Jurkat, Clone E6-1 (cell line): ENCODE measurements at regions not wholly inside any gene's neighbourhood (a gene's known extent, or its start where the extent isn't known, plus 50 kb on each side); places are given as distances from the start of the nearest gene placed in this dataset.

Experiments
- DNase-seq: peaks from one replicate; pipeline ENCODE4 v3.0.0-alpha.2; 2011; ENCODE audit warnings: low read depth, low spot score
- H3K4me3 ChIP-seq: 2 replicates; pipeline ENCODE4 v1.5.1; 2011; ENCODE audit warnings: mild to moderate bottlenecking, low read length, control low read depth, moderate library complexity

DNA sequence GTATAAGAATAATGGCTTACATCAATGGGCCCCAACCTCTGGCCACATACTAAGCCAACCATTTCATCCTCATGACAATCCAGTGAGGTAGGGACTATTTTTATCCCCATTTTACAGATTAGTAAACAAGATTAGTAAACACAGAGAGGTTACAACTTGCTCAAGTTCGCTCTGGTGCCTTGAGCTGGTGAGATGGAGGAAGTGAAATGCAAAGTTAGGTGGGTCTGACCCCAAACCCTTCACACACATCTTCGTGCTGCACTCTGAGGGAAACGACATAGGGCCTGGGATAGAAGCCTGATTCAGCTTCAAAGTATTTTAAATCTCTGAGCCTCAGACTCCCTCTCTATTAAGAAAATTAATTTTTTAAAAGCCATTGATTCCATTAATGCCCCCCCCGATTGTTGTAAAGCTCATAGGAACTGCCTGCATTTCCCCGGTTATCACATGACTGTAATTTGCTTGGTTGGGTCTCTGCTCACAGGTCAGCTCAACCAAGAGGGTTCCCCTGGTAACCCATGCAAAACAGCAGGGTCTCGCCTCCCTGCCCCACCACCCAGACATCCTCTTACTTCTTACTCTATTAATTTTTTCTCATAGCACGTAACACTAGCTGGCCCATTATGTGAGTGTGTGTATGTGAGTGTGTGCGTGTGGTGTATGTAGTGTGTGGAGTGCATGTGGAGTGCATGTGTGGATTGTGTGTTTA is 221.2 kb downstream of the MAFB start:
- DNase-seq: no peak
- H3K4me3 ChIP-seq: no peak overlapping the region

- DNase-seq: no peak
- no peak overlapping the region for H3K4me3 ChIP-seq
These were observed 222.0 kb downstream of the MAFB start for GRCh38 chr20:40467067-40467466.

DNA sequence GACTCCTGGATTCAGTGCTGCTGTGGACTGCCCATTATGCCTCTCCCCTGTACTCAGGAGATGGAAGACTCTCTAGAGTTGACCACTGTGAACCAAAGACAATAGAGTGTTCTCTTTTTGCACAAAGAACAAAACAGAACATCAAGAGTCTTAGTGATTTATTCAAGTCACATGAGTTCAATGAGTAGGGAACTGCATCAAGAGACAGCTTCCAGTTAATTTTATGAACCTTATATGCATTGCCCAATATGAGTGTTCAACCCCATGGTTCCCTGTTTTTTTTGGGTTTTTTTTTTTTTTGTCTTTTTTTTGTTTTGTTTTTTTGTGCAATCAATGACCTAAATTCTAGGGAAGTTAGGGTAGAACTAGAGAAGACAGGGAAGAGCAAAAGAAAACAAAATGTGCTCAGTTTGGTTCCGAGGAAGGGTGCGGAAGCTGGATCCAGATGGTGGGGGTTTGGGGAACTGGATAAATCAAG is 224.3 kb downstream of the MAFB start:
- no peak for DNase-seq
- H3K4me3 ChIP-seq: no peak overlapping the region

DNA sequence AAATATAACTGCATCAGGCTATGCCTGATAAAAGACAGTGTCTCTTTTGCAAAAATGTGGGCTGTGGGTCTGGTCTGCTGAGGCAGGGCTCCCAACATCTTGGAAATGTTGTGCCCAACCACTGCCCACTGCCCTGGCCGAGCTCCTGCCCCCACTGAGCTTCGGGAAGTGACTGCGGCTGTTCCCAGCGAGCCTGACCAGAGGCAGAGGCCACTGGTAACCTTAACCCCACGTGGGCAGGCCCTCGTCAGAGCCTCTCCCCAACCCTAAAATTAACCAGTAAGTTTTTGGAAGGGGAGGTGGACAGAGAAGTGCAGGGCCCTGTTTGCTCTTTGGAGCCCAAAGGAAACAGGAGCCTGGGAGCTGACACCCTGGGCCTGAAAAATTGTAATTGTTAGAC is 225.9 kb downstream of the MAFB start:
- no peak for DNase-seq

GRCh38 chr20:40462566-40462965 is 226.5 kb downstream of the MAFB start:
- H3K4me3 ChIP-seq: no peak overlapping the region
- DNase-seq: no peak

More for the DNA sequence above, 225.9 kb downstream of the MAFB start:
- no peak overlapping the region for H3K4me3 ChIP-seq

DNA sequence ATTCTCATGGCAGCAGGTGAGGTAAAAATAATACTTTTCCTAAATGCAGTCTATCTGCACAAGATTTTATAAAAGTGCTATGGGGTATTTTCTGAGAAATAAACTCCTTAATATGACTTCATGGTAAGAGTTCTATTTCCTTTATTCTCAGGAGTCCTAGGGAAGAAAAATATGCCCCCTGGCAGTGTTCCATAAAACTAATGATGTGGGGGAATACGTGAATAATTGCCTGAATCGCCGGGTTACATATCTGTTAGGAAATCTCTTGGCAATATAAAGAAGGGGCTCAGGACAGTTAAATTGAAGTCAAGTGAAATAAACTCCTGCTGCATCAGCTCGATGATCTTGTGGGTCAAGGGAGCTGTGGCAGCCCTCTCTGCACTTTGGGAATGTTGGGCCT is 229.7 kb downstream of the MAFB start:
- DNase-seq: no peak
- no peak overlapping the region for H3K4me3 ChIP-seq

DNA sequence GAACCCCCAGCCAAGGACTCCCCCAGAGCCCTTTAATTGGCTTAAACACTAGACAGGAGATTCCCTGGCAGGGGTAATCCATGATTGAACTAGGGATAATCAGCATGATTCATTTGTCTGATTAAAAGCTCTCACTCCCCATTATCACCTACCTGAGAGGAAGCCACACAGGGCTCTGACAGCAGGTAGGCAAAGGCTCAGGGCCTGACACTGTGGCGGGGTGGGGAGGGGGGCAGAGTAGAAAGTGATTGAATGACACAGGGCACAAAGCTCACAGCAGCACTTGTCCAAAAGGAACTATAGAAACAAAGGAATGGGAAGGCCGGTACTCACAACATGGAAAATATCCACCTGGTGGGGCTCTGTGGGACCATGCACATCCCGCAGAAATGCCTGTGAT is 231.6 kb downstream of the MAFB start:
- no peak for DNase-seq
- no peak overlapping the region for H3K4me3 ChIP-seq

GRCh38 chr20:40452758-40453157 is 236.3 kb downstream of the MAFB start:
- no peak overlapping the region for H3K4me3 ChIP-seq
- no peak for DNase-seq

DNA sequence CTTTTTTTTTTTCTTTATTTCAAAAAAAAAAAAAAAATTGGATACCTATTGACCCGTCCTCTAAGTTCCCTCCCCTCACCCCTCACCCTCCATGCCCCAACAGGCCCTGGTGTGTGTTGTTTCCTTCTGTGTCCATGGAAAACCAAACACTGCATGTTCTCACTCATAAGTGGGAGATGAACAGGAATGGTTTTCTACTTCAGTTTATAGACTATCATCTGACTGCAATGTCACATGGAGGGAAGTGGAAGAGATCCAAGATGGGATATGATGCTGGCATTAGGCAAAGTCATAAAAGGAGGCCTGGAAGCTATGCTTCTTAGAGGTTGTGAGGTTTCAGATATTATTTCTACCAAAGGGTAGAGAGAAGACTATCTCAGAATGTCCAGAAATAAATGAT is 237.5 kb downstream of the MAFB start:
- DNase-seq: no peak
- H3K4me3 ChIP-seq: no peak overlapping the region

DNA sequence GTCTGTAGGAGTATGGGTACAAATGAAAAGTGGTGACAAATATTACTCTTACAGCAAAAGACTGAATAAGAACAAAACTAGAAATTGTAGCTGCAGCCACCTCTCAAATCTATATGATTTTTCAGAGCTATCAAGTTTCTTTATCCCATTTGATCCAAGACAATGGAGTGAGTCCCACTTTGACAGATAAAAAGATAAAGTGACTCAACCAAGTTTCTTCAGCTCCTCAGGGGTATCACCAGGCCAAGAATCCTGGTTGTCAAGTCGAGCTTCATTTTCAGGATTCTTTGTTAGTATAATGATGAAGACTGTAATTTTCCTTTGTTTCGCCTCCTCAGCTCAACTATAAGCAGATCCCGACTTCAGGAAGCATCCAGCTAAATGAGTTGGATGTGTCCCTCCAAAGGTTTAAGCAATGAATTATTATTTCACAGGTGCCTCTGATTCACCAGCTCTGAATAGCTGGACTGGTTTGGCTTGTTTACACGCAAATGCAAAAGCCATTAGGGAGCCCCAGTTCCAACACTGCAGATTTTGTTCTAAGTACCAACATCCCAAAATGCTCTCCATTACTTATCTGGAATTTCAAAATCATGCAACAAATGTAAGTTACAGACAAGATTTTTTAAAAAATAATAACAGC is 238.9 kb downstream of the MAFB start:
- no peak for DNase-seq
- H3K4me3 ChIP-seq: no peak overlapping the region

DNA sequence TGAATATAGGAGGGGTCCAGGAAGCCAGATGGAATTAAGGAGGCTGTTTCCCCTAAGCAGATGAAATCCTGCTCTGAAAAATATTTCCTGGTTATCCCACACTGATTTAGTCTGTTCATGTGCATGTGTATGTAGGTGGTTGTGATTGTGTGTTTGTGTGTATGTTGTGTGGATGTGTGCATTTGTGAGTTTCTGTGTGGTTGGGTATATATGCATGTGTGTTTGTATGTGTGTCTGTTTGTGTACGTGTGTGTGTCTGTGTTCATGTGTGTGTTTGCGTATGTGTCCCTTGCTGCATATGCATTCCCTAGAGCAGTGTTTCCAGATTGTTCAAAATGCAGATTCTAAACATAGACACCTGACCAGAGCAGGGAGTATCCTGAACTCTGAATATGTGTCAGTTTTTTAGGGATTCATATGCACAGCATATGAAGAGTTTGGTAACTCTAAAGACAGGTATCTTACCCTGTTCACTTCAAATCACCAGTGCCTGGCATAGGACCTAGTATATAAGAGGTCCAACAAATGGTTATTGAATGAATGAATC is 239.8 kb downstream of the MAFB start:
- H3K4me3 ChIP-seq: no peak overlapping the region
- DNase-seq: no peak

DNA sequence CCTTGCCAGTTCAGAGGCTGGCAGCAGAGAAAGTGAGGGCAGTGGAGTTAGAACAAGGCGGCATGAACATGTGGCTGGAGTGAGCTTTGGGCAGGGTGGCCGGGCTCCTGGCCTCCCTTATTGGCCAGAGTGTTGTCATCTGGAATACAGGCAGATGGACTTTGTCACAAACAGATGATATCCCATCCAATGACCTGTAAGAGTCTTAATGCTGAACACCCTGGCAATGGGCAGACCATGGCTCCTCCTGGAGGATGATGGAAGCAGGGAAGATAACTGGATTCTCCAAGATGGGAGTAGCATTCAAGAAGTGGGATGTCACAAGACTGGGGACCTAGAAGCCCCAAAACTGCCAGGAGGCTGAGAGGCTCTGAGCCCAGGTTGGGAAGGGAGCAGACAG is 242.1 kb downstream of the MAFB start:
- H3K4me3 ChIP-seq: no peak overlapping the region
- no peak for DNase-seq

GRCh38 chr20:40444516-40444915 is 244.5 kb downstream of the MAFB start:
- H3K4me3 ChIP-seq: no peak overlapping the region
- no peak for DNase-seq

- no peak overlapping the region for H3K4me3 ChIP-seq
- no peak for DNase-seq
These were observed 245.3 kb downstream of the MAFB start for GRCh38 chr20:40443753-40444152.

DNA sequence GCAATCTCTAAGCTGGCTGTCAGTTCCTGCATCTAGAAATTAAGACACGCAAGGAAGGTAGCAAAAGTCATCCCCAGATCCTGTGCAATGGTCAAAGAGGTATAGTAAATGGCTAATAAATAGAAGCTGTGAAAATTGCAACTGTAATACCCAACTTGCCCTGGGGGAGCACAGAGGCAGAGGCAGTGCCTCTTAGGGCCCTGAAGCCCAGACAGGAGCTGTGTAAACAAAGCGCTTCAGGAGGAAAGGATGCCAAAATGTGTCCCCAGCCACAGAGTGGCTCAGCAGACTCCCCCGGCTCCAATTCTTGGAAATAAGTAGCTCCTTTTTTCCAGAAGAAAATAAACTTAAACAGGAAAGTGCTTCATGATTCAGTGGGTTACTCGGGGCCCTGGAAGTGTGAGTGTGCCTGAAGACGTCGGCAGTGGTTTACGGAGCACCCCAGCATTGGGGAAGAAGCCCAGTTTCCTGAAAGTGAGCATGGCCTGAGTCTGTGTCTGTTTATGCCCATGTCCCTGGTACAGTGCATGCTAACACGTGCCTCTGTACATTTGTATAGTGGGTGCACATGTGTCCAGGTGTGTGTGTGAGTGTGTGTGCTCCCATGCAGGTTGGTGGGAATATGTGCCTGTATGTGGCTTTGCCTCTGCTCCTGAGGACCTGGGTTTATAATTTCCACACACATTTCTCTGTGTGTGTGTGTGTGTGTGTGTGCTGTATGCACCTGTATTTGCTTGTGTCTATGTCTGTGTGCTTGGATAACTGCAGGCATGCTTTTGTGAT is 246.7 kb downstream of the MAFB start:
- H3K4me3 ChIP-seq: no peak overlapping the region
- DNase-seq: no peak

DNA sequence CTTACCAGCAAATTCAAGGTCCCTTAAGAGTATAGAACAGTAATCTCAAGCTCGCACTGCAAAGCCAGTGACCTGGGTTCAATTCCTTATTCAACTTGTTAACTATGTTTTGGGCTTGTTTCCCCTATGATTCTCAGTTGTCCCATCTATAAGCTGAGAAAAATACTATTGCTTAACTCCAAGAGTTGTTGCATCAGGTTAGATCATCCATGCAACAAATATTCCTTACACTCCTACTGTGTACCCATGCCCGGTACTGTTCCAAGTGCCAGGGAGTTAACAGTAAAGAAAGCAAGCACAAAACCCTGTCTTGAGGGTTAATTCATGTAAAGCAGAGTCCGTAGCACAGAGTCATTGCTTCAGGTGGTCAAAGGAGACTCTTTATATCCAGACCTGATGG is 247.3 kb downstream of the MAFB start:
- DNase-seq: no peak

GRCh38 chr20:40438161-40438830 is 250.7 kb downstream of the MAFB start:
- DNase-seq: no peak
- no peak overlapping the region for H3K4me3 ChIP-seq

More for the DNA sequence above, 247.3 kb downstream of the MAFB start:
- H3K4me3 ChIP-seq: no peak overlapping the region

DNA sequence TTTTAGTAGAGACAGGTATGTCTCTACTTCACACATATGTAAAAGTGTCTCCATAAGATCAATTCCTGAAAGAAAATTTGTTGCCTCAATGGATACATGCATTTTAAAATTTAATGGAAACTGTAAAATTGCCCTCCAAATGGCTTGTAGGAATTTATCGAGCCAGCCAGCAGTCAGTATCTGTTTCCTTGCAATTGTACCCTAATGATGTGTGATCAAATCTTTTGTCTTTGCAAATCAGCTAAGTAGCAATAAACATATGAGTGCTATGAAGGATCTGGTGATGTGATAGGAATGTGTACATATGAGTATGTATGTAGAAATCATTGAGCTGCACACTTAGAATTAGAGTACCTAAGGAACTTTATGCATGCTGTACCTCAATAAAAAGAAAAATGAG is 253.0 kb downstream of the MAFB start:
- DNase-seq: no peak
- H3K4me3 ChIP-seq: no peak overlapping the region

DNA sequence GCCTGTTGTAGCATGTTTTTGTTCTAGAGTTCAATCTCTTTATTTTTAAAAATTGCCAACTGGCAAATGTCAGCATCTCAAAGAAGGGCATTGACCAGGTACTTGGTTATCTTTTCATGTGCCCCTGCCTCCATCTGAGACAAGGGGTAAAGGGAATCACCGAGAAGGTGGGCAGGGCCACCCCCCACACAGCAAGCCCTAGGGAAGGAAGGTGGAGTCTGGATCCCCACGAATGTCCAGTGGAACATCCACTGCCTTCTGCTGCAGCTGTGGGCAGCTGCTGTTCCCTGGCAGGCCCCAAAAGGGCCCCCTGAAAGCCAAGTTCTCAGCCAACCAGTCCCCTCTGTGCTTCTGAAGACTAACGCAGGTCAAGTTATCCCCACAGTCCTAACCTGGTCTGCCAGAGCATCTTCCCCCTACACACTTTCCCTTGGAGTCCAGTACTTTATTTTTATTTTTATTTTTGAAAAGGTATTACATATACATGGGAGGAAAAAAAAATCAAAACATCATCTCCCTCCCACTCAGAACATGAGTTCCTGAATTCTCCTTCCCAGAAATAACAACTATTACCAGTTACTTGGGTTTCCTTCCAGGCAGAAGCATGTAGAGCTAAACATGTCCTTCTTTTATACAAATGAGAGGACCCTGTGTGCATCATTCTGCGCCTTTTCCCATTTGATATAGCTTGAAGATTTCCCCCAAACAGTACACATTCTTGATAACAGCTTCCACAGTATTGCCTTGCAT is 253.7 kb downstream of the MAFB start:
- no peak for DNase-seq
- no peak overlapping the region for H3K4me3 ChIP-seq
